WTC11 (cell line): ENCODE measurements at regions not wholly inside any gene's neighbourhood (a gene's known extent, or its start where the extent isn't known, plus 50 kb on each side); places are given as distances from the start of the nearest gene placed in this dataset.
"Not testable (repeated sequence)": the region's sequence is repeated elsewhere in the genome, so short reads cannot be mapped to it uniquely, and the experiment has no call there.

Experiments used
- ATAC-seq: fragments of 200-7000 bp; cut with Tn5 transposase; 2 replicates; pipeline ENCODE4 v1.10.0; 2021; ENCODE audit warnings: mild to moderate bottlenecking, moderate library complexity
- CTCF ChIA-PET: fragments of 300-600 bp; sonication (Branson Sonifier 250); formaldehyde crosslinking; loops from one replicate; lab custom pipeline; 2021; ENCODE audit warnings: antibody characterized with exemption; lab: Charles Lee
- POLR2A ChIA-PET: fragments of 350-600 bp; sonication (Branson Sonifier 250); formaldehyde crosslinking; loops from one replicate; lab custom pipeline; 2021; ENCODE audit warnings: antibody characterized with exemption; lab: Charles Lee
- DNase-seq: peaks from one replicate; pipeline ENCODE4 v3.0.0; 2021; ENCODE audit warnings: low spot score
- H3K27ac Mint-ChIP-seq: 2 replicates; pipeline ENCODE4 v1.8.0; 2021; ENCODE audit warnings: mixed read lengths
- H3K27me3 Mint-ChIP-seq: 2 replicates; pipeline ENCODE4 v1.8.0; 2021; ENCODE audit warnings: low read depth, mild to moderate bottlenecking, moderate library complexity, mixed read lengths
- H3K36me3 Mint-ChIP-seq: 2 replicates; pipeline ENCODE4 v1.8.0; 2021; ENCODE audit warnings: mixed read lengths
- H3K4me1 Mint-ChIP-seq: 2 replicates; pipeline ENCODE4 v1.8.0; 2022; ENCODE audit warnings: mixed read lengths
- H3K4me3 Mint-ChIP-seq: 2 replicates; pipeline ENCODE4 v1.8.0; 2021; ENCODE audit warnings: mild to moderate bottlenecking, moderate library complexity, mixed read lengths
- H3K9me3 Mint-ChIP-seq: 2 replicates; pipeline ENCODE4 v1.8.0; 2021; ENCODE audit warnings: mixed read lengths
- ATF1 ChIP-seq: sonication (generic); formaldehyde crosslinking; IDR thresholded peaks from 2 replicates; pipeline ENCODE4 v1.8.1; 2023; ENCODE audit warnings: mild to moderate bottlenecking, moderate library complexity, missing genetic modification reagents
- GABPB1 ChIP-seq: sonication (generic); formaldehyde crosslinking; IDR thresholded peaks from 2 replicates; pipeline ENCODE4 v1.8.1; 2023; ENCODE audit warnings: mild to moderate bottlenecking, missing genetic modification reagents
- GRHL2 ChIP-seq: fragments of 250-450 bp; sonication (Bioruptor Pico); IDR thresholded peaks from 2 replicates; pipeline ENCODE4 v1.8.0; 2022; ENCODE audit warnings: mild to moderate bottlenecking, moderate library complexity; ENCODE audit not compliant: insufficient replicate concordance, severe bottlenecking
- IRF2 ChIP-seq: sonication (generic); formaldehyde crosslinking; IDR thresholded peaks from 2 replicates; pipeline ENCODE4 v1.8.0; 2022; ENCODE audit warnings: low read depth, missing genetic modification reagents, borderline replicate concordance
- JUN ChIP-seq: sonication (generic); formaldehyde crosslinking; IDR thresholded peaks from 2 replicates; pipeline ENCODE4 v1.8.0; 2023; ENCODE audit warnings: mild to moderate bottlenecking, missing genetic modification reagents
- NFATC4 ChIP-seq: fragments of 250-450 bp; sonication (Bioruptor Pico); IDR thresholded peaks from 2 replicates; pipeline ENCODE4 v1.9.0; 2021; ENCODE audit warnings: mild to moderate bottlenecking
- SOX15 ChIP-seq: fragments of 250-450 bp; sonication (Bioruptor Pico); IDR thresholded peaks from 2 replicates; pipeline ENCODE4 v1.9.0; 2021; ENCODE audit warnings: mild to moderate bottlenecking
- TP53 ChIP-seq: sonication (generic); formaldehyde crosslinking; IDR thresholded peaks from 2 replicates; pipeline ENCODE4 v1.8.1; 2023; ENCODE audit warnings: mild to moderate bottlenecking, missing genetic modification reagents
- ZBTB21 ChIP-seq: sonication (generic); formaldehyde crosslinking; IDR thresholded peaks from 2 replicates; pipeline ENCODE4 v1.8.1; 2023; ENCODE audit warnings: mild to moderate bottlenecking, missing genetic modification reagents, borderline replicate concordance
- ZNF138 ChIP-seq: sonication (generic); formaldehyde crosslinking; conservative IDR thresholded peaks from 2 replicates; pipeline ENCODE4 v1.8.1; 2022; ENCODE audit warnings: mild to moderate bottlenecking, moderate library complexity, missing genetic modification reagents
- ZNF396 ChIP-seq: fragments of 250-450 bp; sonication (Bioruptor Pico); IDR thresholded peaks from 2 replicates; pipeline ENCODE4 v1.8.0; 2021; ENCODE audit warnings: mild to moderate bottlenecking, moderate library complexity, borderline replicate concordance
- TF ChIP-seq, protein P1 (sequence below): sonication (generic); formaldehyde crosslinking; conservative IDR thresholded peaks from 2 replicates; pipeline ENCODE4 v1.8.1; 2023; ENCODE audit warnings: mild to moderate bottlenecking, low read depth, missing genetic modification reagents, moderate library complexity
- TF ChIP-seq, protein P2 (sequence below): sonication (generic); formaldehyde crosslinking; IDR thresholded peaks from 2 replicates; pipeline ENCODE4 v1.8.1; 2023; ENCODE audit warnings: mild to moderate bottlenecking, missing genetic modification reagents, moderate library complexity
- TF ChIP-seq, protein P3 (sequence below): sonication (generic); formaldehyde crosslinking; IDR thresholded peaks from 2 replicates; pipeline ENCODE4 v1.8.0; 2023; ENCODE audit warnings: missing genetic modification reagents
- TF ChIP-seq, protein P4 (sequence below): sonication (generic); formaldehyde crosslinking; IDR thresholded peaks from 2 replicates; pipeline ENCODE4 v1.8.1; 2023; ENCODE audit warnings: mild to moderate bottlenecking, missing genetic modification reagents
- TF ChIP-seq, protein P5 (sequence below): sonication (generic); formaldehyde crosslinking; IDR thresholded peaks from 2 replicates; pipeline ENCODE4 v1.8.1; 2023; ENCODE audit warnings: mild to moderate bottlenecking, moderate library complexity, missing genetic modification reagents

DNA sequence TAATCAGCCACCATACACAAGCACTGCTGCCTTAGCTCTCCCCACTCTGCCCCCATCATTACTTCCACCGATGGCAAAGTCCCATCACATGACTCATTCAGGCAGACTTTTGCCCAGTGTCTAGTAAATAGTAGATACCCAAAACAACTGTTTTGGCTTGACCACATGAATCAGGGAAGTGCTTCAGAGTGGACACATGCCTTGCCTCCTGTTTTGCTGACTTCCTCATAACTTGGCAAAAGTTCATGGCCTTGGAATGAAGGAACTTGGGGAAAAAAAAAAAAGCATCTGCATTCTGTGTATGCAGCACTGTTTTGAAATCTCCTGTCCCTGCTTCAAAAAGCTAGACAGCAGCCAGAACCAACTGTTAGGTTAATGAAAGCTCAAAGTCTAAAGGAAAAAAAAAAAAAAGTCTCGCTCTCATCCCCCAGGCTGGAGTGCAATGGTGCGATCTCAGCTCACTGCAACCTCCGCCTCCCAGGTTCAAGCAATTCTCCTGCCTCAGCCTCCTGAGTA, 335.3 kb downstream of the FAM181B start:
- no peak for ATAC-seq
- TF ChIP-seq NFATC4 (CRISPR knock-in tag) (no peak), IRF2 (no peak), JUN (CRISPR knock-in tag) (no peak)
- TF ChIP-seq, protein P1, sequence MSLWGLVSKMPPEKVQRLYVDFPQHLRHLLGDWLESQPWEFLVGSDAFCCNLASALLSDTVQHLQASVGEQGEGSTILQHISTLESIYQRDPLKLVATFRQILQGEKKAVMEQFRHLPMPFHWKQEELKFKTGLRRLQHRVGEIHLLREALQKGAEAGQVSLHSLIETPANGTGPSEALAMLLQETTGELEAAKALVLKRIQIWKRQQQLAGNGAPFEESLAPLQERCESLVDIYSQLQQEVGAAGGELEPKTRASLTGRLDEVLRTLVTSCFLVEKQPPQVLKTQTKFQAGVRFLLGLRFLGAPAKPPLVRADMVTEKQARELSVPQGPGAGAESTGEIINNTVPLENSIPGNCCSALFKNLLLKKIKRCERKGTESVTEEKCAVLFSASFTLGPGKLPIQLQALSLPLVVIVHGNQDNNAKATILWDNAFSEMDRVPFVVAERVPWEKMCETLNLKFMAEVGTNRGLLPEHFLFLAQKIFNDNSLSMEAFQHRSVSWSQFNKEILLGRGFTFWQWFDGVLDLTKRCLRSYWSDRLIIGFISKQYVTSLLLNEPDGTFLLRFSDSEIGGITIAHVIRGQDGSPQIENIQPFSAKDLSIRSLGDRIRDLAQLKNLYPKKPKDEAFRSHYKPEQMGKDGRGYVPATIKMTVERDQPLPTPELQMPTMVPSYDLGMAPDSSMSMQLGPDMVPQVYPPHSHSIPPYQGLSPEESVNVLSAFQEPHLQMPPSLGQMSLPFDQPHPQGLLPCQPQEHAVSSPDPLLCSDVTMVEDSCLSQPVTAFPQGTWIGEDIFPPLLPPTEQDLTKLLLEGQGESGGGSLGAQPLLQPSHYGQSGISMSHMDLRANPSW (CRISPR knock-in tag): no peak
- TF ChIP-seq, all 79 proteins: peak for 0
- ChIA-PET POLR2A (no interaction called here), CTCF (no interaction called here)
- Mint-ChIP-seq H3K36me3 (no peaks in the 10 kb centered on the region), H3K27me3 (no peaks in the 10 kb centered on the region), H3K4me1 (no peaks in the 10 kb centered on the region), H3K27ac (no peak overlapping the region), H3K4me3 (no peak overlapping the region), H3K9me3 (peaks cover 7% of the 10 kb centered on the region)
- DNase-seq: no peak

DNA sequence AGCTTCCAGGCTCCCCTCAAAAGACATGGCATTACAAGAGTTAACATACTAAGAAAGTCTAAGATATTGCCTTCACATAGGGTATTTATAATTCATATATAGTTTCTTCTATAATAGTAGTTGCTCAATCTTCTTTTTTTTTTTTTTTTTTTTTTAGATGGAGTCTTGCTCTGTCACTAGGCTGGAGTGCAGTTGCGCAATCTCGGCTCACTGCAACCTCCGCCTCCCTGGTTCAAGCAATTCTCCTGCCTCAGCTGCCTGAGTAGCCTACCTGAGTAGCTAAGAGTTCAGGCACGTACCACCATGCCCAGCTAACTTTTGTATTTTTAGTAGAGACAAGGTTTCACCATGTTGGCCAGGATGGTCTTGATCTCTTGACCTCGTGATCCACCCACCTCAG, 337.0 kb downstream of the FAM181B start:
- not testable (repeated sequence) for ATAC-seq, DNase-seq, H3K4me3 Mint-ChIP-seq, H3K27ac Mint-ChIP-seq, H3K27me3 Mint-ChIP-seq, H3K4me1 Mint-ChIP-seq, H3K36me3 Mint-ChIP-seq
- ChIA-PET POLR2A (interaction anchor here (0.7 kb wide), 1 partner anchor 179 kb away, joined by 3 read pairs; no protein-coding TSS in a partner anchor), CTCF (interaction anchor here (1.0 kb wide), 1 partner anchor 299 kb away, joined by 4 read pairs; no protein-coding TSS in a partner anchor)
- peaks cover 10% of the 10 kb centered on the region for H3K9me3 Mint-ChIP-seq

DNA sequence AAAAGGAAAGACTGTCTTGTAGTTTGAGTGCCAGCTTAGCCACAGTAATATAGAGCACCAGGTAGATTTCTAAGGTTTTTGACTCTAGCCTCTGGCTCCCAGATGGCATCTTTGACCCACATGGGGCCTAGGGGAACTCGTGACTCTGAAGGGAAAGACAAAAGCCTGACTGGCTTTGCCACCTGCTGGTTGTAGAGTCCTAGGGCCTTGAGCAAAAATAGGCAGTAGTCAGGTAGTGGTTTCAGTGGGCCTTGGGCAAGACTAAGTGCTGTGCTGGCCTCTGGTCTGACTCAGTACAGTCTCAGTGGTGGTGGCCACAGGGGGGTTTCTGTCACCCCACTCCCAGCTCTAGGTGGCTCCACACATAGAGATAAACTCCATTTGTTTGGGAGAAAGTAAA, 349.4 kb downstream of the FAM181B start:
- ChIA-PET POLR2A (no interaction called here), CTCF (interaction anchor here (1.3 kb wide), 1 partner anchor 311 kb away, joined by 5 read pairs; no protein-coding TSS in a partner anchor)
- TF ChIP-seq, protein P2, sequence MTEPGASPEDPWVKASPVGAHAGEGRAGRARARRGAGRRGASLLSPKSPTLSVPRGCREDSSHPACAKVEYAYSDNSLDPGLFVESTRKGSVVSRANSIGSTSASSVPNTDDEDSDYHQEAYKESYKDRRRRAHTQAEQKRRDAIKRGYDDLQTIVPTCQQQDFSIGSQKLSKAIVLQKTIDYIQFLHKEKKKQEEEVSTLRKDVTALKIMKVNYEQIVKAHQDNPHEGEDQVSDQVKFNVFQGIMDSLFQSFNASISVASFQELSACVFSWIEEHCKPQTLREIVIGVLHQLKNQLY (CRISPR knock-in tag): no peak
- TF ChIP-seq SOX15 (no peak), TP53 (CRISPR knock-in tag) (no peak)
- TF ChIP-seq, protein P3, sequence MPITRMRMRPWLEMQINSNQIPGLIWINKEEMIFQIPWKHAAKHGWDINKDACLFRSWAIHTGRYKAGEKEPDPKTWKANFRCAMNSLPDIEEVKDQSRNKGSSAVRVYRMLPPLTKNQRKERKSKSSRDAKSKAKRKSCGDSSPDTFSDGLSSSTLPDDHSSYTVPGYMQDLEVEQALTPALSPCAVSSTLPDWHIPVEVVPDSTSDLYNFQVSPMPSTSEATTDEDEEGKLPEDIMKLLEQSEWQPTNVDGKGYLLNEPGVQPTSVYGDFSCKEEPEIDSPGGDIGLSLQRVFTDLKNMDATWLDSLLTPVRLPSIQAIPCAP (CRISPR knock-in tag): no peak
- TF ChIP-seq, protein P4, sequence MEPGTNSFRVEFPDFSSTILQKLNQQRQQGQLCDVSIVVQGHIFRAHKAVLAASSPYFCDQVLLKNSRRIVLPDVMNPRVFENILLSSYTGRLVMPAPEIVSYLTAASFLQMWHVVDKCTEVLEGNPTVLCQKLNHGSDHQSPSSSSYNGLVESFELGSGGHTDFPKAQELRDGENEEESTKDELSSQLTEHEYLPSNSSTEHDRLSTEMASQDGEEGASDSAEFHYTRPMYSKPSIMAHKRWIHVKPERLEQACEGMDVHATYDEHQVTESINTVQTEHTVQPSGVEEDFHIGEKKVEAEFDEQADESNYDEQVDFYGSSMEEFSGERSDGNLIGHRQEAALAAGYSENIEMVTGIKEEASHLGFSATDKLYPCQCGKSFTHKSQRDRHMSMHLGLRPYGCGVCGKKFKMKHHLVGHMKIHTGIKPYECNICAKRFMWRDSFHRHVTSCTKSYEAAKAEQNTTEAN (CRISPR knock-in tag): no peak
- DNase-seq: no peak
- H3K27me3 Mint-ChIP-seq: no peaks in the 10 kb centered on the region
- H3K9me3 Mint-ChIP-seq: no peaks in the 10 kb centered on the region
- H3K27ac Mint-ChIP-seq: no peak overlapping the region
- no peak overlapping the region for H3K4me3 Mint-ChIP-seq
- H3K36me3 Mint-ChIP-seq: no peaks in the 10 kb centered on the region
- ATAC-seq: peak; percentile 48
- no peaks in the 10 kb centered on the region for H3K4me1 Mint-ChIP-seq

DNA sequence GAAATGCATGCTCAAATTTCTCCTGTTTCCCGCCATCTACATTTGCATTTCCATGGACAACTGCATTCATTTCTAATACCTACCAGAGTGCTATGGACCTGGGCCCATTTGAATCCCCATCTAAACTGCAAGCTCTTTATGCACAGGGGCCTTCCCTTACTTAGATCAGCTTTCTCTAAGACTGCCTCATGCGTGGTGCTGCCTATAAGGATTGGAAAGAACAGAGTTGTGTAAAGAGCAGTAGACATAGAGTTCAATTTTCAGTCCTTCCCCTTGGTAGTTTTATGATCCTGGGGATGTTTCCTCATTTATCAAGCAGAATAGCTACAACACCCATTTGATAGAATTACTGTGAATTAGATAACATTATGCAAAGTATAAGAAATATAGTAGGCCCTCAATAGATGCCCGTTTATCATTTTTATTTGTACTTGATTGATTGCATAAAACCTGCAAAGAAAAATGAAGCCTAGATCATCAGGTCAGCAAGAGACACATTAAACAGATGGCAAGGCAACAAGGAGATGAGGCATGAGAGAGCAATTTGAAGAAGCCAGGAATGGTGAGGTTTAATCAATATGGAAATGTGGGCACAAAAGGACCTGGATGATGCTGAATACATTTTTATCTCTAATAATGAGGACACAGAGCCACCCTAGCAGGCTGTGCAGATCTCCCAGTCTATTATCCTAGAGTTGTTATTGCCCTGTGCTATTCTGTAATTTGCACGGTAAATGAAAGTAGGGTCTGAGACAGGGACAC, 359.7 kb downstream of the FAM181B start:
- DNase-seq: no peak
- no peak overlapping the region for H3K4me3 Mint-ChIP-seq
- no peaks in the 10 kb centered on the region for H3K27me3 Mint-ChIP-seq
- peaks cover 10% of the 10 kb centered on the region for H3K4me1 Mint-ChIP-seq
- no peaks in the 10 kb centered on the region for H3K9me3 Mint-ChIP-seq
- no peak overlapping the region for H3K27ac Mint-ChIP-seq
- POLR2A ChIA-PET: no interaction called here
- no peak; the same call in 1 of the 2 replicates for ATAC-seq
- H3K36me3 Mint-ChIP-seq: no peaks in the 10 kb centered on the region
- CTCF ChIA-PET: no interaction called here
- TF ChIP-seq ZBTB21 (CRISPR knock-in tag) (no peak), GABPB1 (no peak), IRF2 (no peak), ZNF396 (CRISPR knock-in tag) (no peak), GRHL2 (no peak), ATF1 (CRISPR knock-in tag) (no peak), ZNF138 (CRISPR knock-in tag) (no peak)
- TF ChIP-seq, protein P2 (CRISPR knock-in tag): no peak
- TF ChIP-seq, protein P4 (CRISPR knock-in tag): no peak
- TF ChIP-seq, protein P5, sequence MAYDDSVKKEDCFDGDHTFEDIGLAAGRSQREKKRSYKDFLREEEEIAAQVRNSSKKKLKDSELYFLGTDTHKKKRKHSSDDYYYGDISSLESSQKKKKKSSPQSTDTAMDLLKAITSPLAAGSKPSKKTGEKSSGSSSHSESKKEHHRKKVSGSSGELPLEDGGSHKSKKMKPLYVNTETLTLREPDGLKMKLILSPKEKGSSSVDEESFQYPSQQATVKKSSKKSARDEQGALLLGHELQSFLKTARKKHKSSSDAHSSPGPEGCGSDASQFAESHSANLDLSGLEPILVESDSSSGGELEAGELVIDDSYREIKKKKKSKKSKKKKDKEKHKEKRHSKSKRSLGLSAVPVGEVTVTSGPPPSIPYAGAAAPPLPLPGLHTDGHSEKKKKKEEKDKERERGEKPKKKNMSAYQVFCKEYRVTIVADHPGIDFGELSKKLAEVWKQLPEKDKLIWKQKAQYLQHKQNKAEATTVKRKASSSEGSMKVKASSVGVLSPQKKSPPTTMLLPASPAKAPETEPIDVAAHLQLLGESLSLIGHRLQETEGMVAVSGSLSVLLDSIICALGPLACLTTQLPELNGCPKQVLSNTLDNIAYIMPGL: no peak
